SK-N-SH (cell line): ENCODE measurements at regions not wholly inside any gene's neighbourhood (a gene's known extent, or its start where the extent isn't known, plus 50 kb on each side); places are given as distances from the start of the nearest gene placed in this dataset.

Source experiments
- CTCF ChIA-PET: fragments of 300-600, 350-600 bp; formaldehyde crosslinking; extraction: SDS; loops from one replicate; lab custom pipeline; 2021; lab: Yijun Ruan, JAX
- POLR2A ChIA-PET: fragments of 350-600 bp; sonication (Branson Sonifier 250); formaldehyde crosslinking; extraction: SDS; loops from one replicate; lab custom pipeline; 2020; ENCODE audit warnings: antibody characterized with exemption, inconsistent platforms; lab: Yijun Ruan, JAX
- DNase-seq: peaks from one replicate; pipeline ENCODE4 v3.0.0; 2012
- H2AFZ ChIP-seq: fragments of 200-600 bp; sonication (generic); 2 replicates; pipeline ENCODE4 v1.8.1; 2016; ENCODE audit warnings: antibody characterized with exemption, mild to moderate bottlenecking, low read depth
- H3F3A ChIP-seq: fragments of 200-600 bp; sonication (generic); replicated peaks from 2 replicates; pipeline ENCODE3; 2016; ENCODE audit warnings: antibody characterized with exemption, mild to moderate bottlenecking; ENCODE audit not compliant: insufficient read depth
- H3K27ac ChIP-seq, 2 experiments: fragments of 200-500 bp in 1 of 2; fragments of 200-600 bp in 1 of 2; sonication (Bioruptor generic) in 1 of 2; sonication (generic), shearing (Covaris generic) in 1 of 2; 2 replicates each; pipeline versions ENCODE4 v1.5.1 to v1.6.1; 2014 to 2016; ENCODE audit warnings: low read depth in 2 of 2, inconsistent platforms in 1 of 2, low read length in 1 of 2, mild to moderate bottlenecking in 1 of 2, mixed read lengths in 1 of 2
- H3K27me3 ChIP-seq: fragments of 200-600 bp; sonication (generic), shearing (Covaris generic); 2 replicates; pipeline ENCODE4 v1.6.1; 2016; ENCODE audit warnings: mixed run types; ENCODE audit not compliant: insufficient read depth
- H3K36me3 ChIP-seq, 2 experiments: fragments of 200-500 bp in 1 of 2; fragments of 200-600 bp in 1 of 2; sonication (Bioruptor generic) in 1 of 2; sonication (generic) in 1 of 2; replicated peaks in 1 of 2; 2 replicates each; pipeline versions ENCODE3 to v1.5.1; 2014 to 2016; ENCODE audit warnings: low read length in 1 of 2, mild to moderate bottlenecking in 1 of 2; ENCODE audit not compliant: insufficient read depth in 2 of 2, control insufficient read depth in 1 of 2
- H3K4me1 ChIP-seq, 2 experiments: fragments of 200-500 bp in 1 of 2; fragments of 200-600 bp in 1 of 2; sonication (Bioruptor generic) in 1 of 2; sonication (generic), shearing (Covaris generic) in 1 of 2; 2 replicates each; pipeline versions ENCODE4 v1.5.1 to v1.6.1; 2014 to 2016; ENCODE audit warnings: low read depth in 1 of 2, low read length in 1 of 2, mixed run types in 1 of 2; ENCODE audit not compliant: insufficient read depth in 2 of 2, control insufficient read depth in 1 of 2
- H3K4me2 ChIP-seq: fragments of 200-600 bp; sonication (generic), shearing (Covaris generic); 2 replicates; pipeline ENCODE4 v1.6.1; 2017; ENCODE audit warnings: mixed run types
- H3K4me3 ChIP-seq, 2 experiments: fragments of 200-500 bp in 1 of 2; fragments of 200-600 bp in 1 of 2; sonication (Bioruptor generic) in 1 of 2; sonication (generic), shearing (Covaris generic) in 1 of 2; 2 replicates each; pipeline versions ENCODE4 v1.5.1 to v1.8.1; 2014 to 2016; ENCODE audit warnings: low read depth in 2 of 2, inconsistent platforms in 1 of 2, low read length in 1 of 2, mild to moderate bottlenecking in 1 of 2, mixed read lengths in 1 of 2, moderate library complexity in 1 of 2
- H3K79me2 ChIP-seq: fragments of 200-600 bp; sonication (generic); 2 replicates; pipeline ENCODE4 v1.8.1; 2017; ENCODE audit warnings: mild to moderate bottlenecking; ENCODE audit not compliant: insufficient read depth
- H3K9ac ChIP-seq: fragments of 200-600 bp; sonication (generic); 2 replicates; pipeline ENCODE4 v1.6.1; 2017; ENCODE audit warnings: mixed run types
- H3K9me2 ChIP-seq: fragments of 200-600 bp; sonication (generic); 2 replicates; pipeline ENCODE4 v1.6.1; 2017; ENCODE audit warnings: mixed run types
- H3K9me3 ChIP-seq: fragments of 200-600 bp; sonication (generic); 2 replicates; pipeline ENCODE4 v1.6.1; 2017; ENCODE audit warnings: mixed run types, mild to moderate bottlenecking, moderate library complexity
- H4K20me1 ChIP-seq: fragments of 200-600 bp; sonication (generic); 2 replicates; pipeline ENCODE4 v1.6.1; 2017; ENCODE audit warnings: mild to moderate bottlenecking, mixed run types; ENCODE audit not compliant: insufficient read depth
- CHD2 ChIP-seq: fragments of 150-350 bp; IDR thresholded peaks from 2 replicates; pipeline ENCODE4 v1.6.1; 2018; ENCODE audit warnings: low read length; ENCODE audit not compliant: partially characterized antibody
- EZH2phosphoT487 ChIP-seq: fragments of 200-600 bp; sonication (generic); IDR thresholded peaks from 2 replicates; pipeline ENCODE4 v1.6.1; 2017; ENCODE audit warnings: low read depth, mixed run types, mild to moderate bottlenecking, antibody characterized with exemption, moderate library complexity, borderline replicate concordance
- FOXJ3 ChIP-seq: sonication (generic); formaldehyde crosslinking; IDR thresholded peaks from 2 replicates; pipeline ENCODE4 v1.5.1; 2020; ENCODE audit warnings: mild to moderate bottlenecking, missing genetic modification reagents
- FOXM1 ChIP-seq: IDR thresholded peaks from 2 replicates; pipeline ENCODE4 v1.4.0; 2012; ENCODE audit warnings: low read depth, mild to moderate bottlenecking
- GABPA ChIP-seq: IDR thresholded peaks from 2 replicates; pipeline ENCODE4 v1.4.0; 2012; ENCODE audit warnings: low read depth, mild to moderate bottlenecking
- GATA2 ChIP-seq: sonication (generic); formaldehyde crosslinking; IDR thresholded peaks from 2 replicates; pipeline ENCODE4 v1.5.0; 2020; ENCODE audit warnings: mild to moderate bottlenecking, missing genetic modification reagents
- JUND ChIP-seq: IDR thresholded peaks from 2 replicates; pipeline ENCODE4 v1.4.0; 2012
- MEF2A ChIP-seq: IDR thresholded peaks from 2 replicates; pipeline ENCODE4 v1.4.0; 2012; ENCODE audit warnings: low read depth, borderline replicate concordance
- MXI1 ChIP-seq: IDR thresholded peaks from 2 replicates; pipeline ENCODE4 v1.6.1; 2012; ENCODE audit warnings: mild to moderate bottlenecking, low read depth, low read length, improper control_type of control experiment
- POLR2AphosphoS5 ChIP-seq: IDR thresholded peaks from 2 replicates; pipeline ENCODE4 v1.6.1; 2012; ENCODE audit warnings: low read depth, low read length
- RAD21 ChIP-seq: IDR thresholded peaks from 2 replicates; pipeline ENCODE4 v1.6.1; 2012; ENCODE audit warnings: mild to moderate bottlenecking, low read length
- REST ChIP-seq: IDR thresholded peaks from 2 replicates; pipeline ENCODE4 v1.6.1; 2012; ENCODE audit warnings: mild to moderate bottlenecking, low read depth, low read length, moderate library complexity
- SMC3 ChIP-seq: IDR thresholded peaks from 2 replicates; pipeline ENCODE4 v1.6.1; 2012; ENCODE audit warnings: low read depth, low read length, improper control_type of control experiment
- TCF12 ChIP-seq: IDR thresholded peaks from 2 replicates; pipeline ENCODE4 v1.4.0; 2012
- TEAD4 ChIP-seq: IDR thresholded peaks from 2 replicates; pipeline ENCODE4 v1.4.0; 2012; ENCODE audit warnings: mild to moderate bottlenecking, borderline replicate concordance; ENCODE audit not compliant: insufficient read depth
- YY1 ChIP-seq: IDR thresholded peaks from 2 replicates; pipeline ENCODE4 v1.4.0; 2012; ENCODE audit warnings: low read depth, mild to moderate bottlenecking
- ZBTB33 ChIP-seq: IDR thresholded peaks from 2 replicates; pipeline ENCODE4 v1.4.0; 2012; ENCODE audit warnings: low read depth, borderline replicate concordance
- TF ChIP-seq, protein P1 (sequence below): fragments of 150-350 bp; IDR thresholded peaks from 2 replicates; pipeline ENCODE4 v1.6.1; 2017; ENCODE audit warnings: antibody characterized with exemption, low read length, low read depth, borderline replicate concordance
- TF ChIP-seq, protein P2 (sequence below): IDR thresholded peaks from 2 replicates; pipeline ENCODE4; 2012

- ChIA-PET POLR2A (no interaction called here), CTCF (no interaction called here)
- H3K79me2 ChIP-seq, result no peaks in the 10 kb centered on the region
- H2AFZ ChIP-seq, result no peak overlapping the region
- H3K9me3 ChIP-seq, result no peaks in the 10 kb centered on the region
- no peak overlapping the region for H3K27ac ChIP-seq
- TF ChIP-seq GATA2 (CRISPR knock-in tag) (no peak), MXI1 (no peak), FOXJ3 (CRISPR knock-in tag) (no peak), RAD21 (no peak), EZH2phosphoT487 (no peak), TEAD4 (no peak), POLR2AphosphoS5 (no peak), CHD2 (no peak), GABPA (no peak), ZBTB33 (no peak), REST (no peak), SMC3 (no peak), YY1 (no peak), TCF12 (no peak), MEF2A (no peak), JUND (no peak), FOXM1 (no peak)
- TF ChIP-seq, protein P1, sequence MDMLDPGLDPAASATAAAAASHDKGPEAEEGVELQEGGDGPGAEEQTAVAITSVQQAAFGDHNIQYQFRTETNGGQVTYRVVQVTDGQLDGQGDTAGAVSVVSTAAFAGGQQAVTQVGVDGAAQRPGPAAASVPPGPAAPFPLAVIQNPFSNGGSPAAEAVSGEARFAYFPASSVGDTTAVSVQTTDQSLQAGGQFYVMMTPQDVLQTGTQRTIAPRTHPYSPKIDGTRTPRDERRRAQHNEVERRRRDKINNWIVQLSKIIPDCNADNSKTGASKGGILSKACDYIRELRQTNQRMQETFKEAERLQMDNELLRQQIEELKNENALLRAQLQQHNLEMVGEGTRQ, result no peak
- TF ChIP-seq, protein P2, sequence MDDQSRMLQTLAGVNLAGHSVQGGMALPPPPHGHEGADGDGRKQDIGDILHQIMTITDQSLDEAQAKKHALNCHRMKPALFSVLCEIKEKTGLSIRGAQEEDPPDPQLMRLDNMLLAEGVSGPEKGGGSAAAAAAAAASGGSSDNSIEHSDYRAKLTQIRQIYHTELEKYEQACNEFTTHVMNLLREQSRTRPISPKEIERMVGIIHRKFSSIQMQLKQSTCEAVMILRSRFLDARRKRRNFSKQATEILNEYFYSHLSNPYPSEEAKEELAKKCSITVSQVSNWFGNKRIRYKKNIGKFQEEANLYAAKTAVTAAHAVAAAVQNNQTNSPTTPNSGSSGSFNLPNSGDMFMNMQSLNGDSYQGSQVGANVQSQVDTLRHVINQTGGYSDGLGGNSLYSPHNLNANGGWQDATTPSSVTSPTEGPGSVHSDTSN, result no peak
- no peaks in the 10 kb centered on the region for H3F3A ChIP-seq
- no peaks in the 10 kb centered on the region for H3K9me2 ChIP-seq
- DNase-seq, result no peak
- no peak overlapping the region for H3K4me3 ChIP-seq
- no peak overlapping the region for H3K4me2 ChIP-seq
- H3K36me3 ChIP-seq, result no peaks in the 10 kb centered on the region
- peaks cover 4% of the 10 kb centered on the region for H3K27me3 ChIP-seq
- no peaks in the 10 kb centered on the region for H4K20me1 ChIP-seq
- H3K4me1 ChIP-seq, result no peaks in the 10 kb centered on the region
- no peak overlapping the region for H3K9ac ChIP-seq
Observed at GRCh38 chr17:13293421-13293820, 275.6 kb upstream of the ELAC2 start.
